OCI-LY7 (cell line): ENCODE measurements at regions not wholly inside any gene's neighbourhood (a gene's known extent, or its start where the extent isn't known, plus 50 kb on each side); places are given as distances from the start of the nearest gene placed in this dataset.

Experiments
- EZH2phosphoT487 ChIP-seq: fragments of 200-600 bp; sonication (generic); IDR thresholded peaks from 2 replicates; pipeline ENCODE4 v1.6.1; 2018; ENCODE audit warnings: low read depth, borderline replicate concordance, mild to moderate bottlenecking, mixed run types, antibody characterized with exemption, low read length, moderate library complexity, mixed read lengths
- TF ChIP-seq, protein P1 (sequence below): fragments of 200-600 bp; sonication (generic); conservative IDR thresholded peaks from 2 replicates; pipeline ENCODE4 v1.5.1; 2014; ENCODE audit warnings: mild to moderate bottlenecking, antibody characterized with exemption, low read length, moderate library complexity, mixed read lengths

DNA sequence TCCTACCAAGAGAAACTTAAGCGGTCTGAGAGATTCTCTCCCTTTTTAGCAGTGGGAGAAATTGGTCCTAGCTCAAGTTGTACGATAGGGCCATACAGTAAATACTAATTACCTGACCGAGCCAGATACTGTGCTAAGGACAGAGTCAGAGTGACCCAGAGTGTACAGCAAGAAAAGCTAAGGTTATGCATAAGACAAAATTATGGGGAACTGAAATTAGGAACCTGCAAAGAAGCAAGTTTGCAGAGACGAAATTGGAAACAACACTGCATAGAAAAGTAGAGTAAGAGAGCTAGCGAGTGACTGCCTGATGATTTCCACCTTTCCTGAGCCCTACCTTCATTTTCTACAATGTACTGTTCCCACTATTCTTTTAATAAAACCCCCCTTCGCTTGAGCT, 278.1 kb downstream of the NKX6-1 start:
- TF ChIP-seq, protein P1, sequence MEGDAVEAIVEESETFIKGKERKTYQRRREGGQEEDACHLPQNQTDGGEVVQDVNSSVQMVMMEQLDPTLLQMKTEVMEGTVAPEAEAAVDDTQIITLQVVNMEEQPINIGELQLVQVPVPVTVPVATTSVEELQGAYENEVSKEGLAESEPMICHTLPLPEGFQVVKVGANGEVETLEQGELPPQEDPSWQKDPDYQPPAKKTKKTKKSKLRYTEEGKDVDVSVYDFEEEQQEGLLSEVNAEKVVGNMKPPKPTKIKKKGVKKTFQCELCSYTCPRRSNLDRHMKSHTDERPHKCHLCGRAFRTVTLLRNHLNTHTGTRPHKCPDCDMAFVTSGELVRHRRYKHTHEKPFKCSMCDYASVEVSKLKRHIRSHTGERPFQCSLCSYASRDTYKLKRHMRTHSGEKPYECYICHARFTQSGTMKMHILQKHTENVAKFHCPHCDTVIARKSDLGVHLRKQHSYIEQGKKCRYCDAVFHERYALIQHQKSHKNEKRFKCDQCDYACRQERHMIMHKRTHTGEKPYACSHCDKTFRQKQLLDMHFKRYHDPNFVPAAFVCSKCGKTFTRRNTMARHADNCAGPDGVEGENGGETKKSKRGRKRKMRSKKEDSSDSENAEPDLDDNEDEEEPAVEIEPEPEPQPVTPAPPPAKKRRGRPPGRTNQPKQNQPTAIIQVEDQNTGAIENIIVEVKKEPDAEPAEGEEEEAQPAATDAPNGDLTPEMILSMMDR, result no peak
- no peak for TF ChIP-seq EZH2phosphoT487
